ENCODE measurements at regions not wholly inside any gene's neighbourhood (a gene's known extent, or its start where the extent isn't known, plus 50 kb on each side); places are given as distances from the start of the nearest gene placed in this dataset.

DNA sequence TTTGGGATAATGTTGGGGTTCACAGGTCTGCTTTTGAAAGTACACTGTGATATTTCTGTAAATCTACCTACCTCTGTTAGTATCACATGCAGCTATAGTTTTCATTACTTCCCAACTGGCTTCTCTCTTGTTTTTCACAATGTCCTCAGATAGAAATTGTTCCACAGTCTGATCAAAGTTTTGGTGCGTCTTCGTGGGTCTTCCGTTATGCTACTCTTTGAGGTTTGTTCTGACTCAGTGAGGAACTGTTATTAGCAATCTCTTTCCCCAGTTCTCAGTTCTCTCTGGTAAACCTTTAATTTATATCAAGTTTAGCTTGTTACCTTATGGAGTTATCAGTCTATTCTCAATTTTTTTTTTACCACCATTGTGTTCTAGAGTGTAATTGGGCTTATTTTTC lies 2061.2 kb upstream of the CDH9 start:
- no peaks in the 10 kb centered on the region for H3K4me1 Mint-ChIP-seq (ENCODE audit: low read depth)
- ATAC-seq (ENCODE audit: poor library complexity) = no peak
- no peaks in the 10 kb centered on the region for H3K36me3 Mint-ChIP-seq (ENCODE audit: low read depth)
- no peak overlapping the region for H3K27ac Mint-ChIP-seq
- Histone ChIP-seq H3K36me3 (ENCODE audit: insufficient read depth, low read length) (no peaks in the 10 kb centered on the region), H3K4me1 (ENCODE audit: insufficient read depth, low read length) (no peaks in the 10 kb centered on the region), H3K27me3 (ENCODE audit: control insufficient read depth in 1 of 2, insufficient read depth in 2 of 2, low read length in 2 of 2) (no peaks in the 10 kb centered on the region), H3K9me3 (ENCODE audit: control insufficient read depth in 1 of 2, insufficient read depth in 1 of 2, low read length in 2 of 2) (no peaks in the 10 kb centered on the region), H3K4me3 (ENCODE audit: low read length) (no peak overlapping the region), H3K27ac (ENCODE audit: low read depth in 1 of 2, low read length in 2 of 2) (no peak overlapping the region)
- H3K4me3 Mint-ChIP-seq = no peak overlapping the region
- ChIA-PET CTCF (no interaction called here), POLR2A (interaction anchor here (0.7 kb wide), 1 partner anchor 671 kb away, joined by 3 read pairs; no protein-coding TSS in a partner anchor)
- no peak for DNase-seq
- peaks cover 16% of the 10 kb centered on the region for H3K9me3 Mint-ChIP-seq
- TF ChIP-seq, protein P1, sequence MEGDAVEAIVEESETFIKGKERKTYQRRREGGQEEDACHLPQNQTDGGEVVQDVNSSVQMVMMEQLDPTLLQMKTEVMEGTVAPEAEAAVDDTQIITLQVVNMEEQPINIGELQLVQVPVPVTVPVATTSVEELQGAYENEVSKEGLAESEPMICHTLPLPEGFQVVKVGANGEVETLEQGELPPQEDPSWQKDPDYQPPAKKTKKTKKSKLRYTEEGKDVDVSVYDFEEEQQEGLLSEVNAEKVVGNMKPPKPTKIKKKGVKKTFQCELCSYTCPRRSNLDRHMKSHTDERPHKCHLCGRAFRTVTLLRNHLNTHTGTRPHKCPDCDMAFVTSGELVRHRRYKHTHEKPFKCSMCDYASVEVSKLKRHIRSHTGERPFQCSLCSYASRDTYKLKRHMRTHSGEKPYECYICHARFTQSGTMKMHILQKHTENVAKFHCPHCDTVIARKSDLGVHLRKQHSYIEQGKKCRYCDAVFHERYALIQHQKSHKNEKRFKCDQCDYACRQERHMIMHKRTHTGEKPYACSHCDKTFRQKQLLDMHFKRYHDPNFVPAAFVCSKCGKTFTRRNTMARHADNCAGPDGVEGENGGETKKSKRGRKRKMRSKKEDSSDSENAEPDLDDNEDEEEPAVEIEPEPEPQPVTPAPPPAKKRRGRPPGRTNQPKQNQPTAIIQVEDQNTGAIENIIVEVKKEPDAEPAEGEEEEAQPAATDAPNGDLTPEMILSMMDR (IDR thresholded peaks at IDR 0.05) = no peak
- no peaks in the 10 kb centered on the region for H3K27me3 Mint-ChIP-seq
- intact Hi-C loops (cut with DNase I, micrococcal nuclease) = no loop called here

DNA sequence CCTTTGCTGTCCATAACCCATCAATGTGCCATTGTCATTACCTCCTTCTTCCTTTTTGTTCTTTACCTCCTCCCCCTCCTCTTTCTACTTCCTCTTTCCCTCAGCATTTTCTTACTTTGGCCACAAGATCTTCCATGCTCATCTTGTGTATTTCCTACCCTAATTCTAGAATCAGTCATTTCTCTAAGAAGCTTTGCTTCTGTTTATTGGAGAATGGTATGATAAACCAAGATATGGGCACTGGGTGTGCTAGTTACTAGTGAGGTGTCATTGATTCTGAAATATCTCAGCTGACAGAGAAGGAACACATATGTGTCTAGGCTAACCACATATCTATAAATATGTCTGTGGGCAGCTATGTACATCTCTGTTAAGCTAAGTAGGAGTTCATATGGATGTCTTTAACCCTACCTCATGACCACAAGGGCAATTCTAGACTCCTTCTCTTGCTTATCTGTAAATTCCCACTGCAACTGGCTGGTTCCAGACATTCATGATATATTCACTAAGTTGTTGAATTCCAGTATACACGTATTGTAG lies 2051.3 kb upstream of the CDH9 start:
- H3K9me3 ChIP-seq (ENCODE audit: control insufficient read depth in 1 of 2, insufficient read depth in 1 of 2, low read length in 2 of 2) = peaks cover 6 to 8% of the 10 kb centered on the region in 2 experiments
- ChIA-PET POLR2A (no interaction called here), CTCF (no interaction called here)
- Mint-ChIP-seq H3K4me1 (ENCODE audit: low read depth) (no peaks in the 10 kb centered on the region), H3K27me3 (no peaks in the 10 kb centered on the region), H3K27ac (no peak overlapping the region), H3K36me3 (ENCODE audit: low read depth) (no peaks in the 10 kb centered on the region), H3K4me3 (no peak overlapping the region), H3K9me3 (peaks cover 17% of the 10 kb centered on the region)
- DNase-seq (no peak), ATAC-seq (ENCODE audit: poor library complexity) (no peak)
- TF ChIP-seq, protein P1 (IDR thresholded peaks at IDR 0.05) = no peak
- no peaks in the 10 kb centered on the region for H3K27me3 ChIP-seq (ENCODE audit: control insufficient read depth in 1 of 2, insufficient read depth in 2 of 2, low read length in 2 of 2)
- no peaks in the 10 kb centered on the region for H3K4me1 ChIP-seq (ENCODE audit: insufficient read depth, low read length)
- H3K4me3 ChIP-seq (ENCODE audit: low read length) = no peak overlapping the region
- intact Hi-C loops (cut with DNase I, micrococcal nuclease) = no loop called here
- H3K27ac ChIP-seq (ENCODE audit: low read depth in 1 of 2, low read length in 2 of 2) = no peak overlapping the region
- H3K36me3 ChIP-seq (ENCODE audit: insufficient read depth, low read length) = no peaks in the 10 kb centered on the region

DNA sequence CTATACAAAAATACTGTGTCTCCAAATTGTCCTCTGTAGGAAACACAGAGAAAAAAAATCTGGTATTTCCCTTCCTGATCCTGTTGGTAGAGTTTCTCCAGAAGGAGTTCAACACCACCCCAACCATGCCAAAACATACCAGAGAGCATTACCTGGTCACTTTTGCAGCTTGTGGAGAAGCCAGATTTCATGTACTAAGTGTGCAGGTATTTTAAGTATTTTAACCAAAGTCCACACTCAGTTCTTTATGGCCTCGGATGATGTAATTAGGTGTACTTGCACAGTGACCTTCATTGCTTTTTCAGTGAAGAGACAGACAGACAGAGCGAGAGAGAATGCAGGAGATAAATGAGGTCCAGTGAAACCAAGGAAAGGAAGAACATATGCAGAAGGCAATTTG lies 2046.8 kb upstream of the CDH9 start:
- Mint-ChIP-seq H3K36me3 (ENCODE audit: low read depth) (no peaks in the 10 kb centered on the region), H3K27ac (no peak overlapping the region), H3K4me3 (no peak overlapping the region), H3K27me3 (no peaks in the 10 kb centered on the region), H3K4me1 (ENCODE audit: low read depth) (no peaks in the 10 kb centered on the region), H3K9me3 (peaks cover 14% of the 10 kb centered on the region)
- H3K27me3 ChIP-seq (ENCODE audit: control insufficient read depth in 1 of 2, insufficient read depth in 2 of 2, low read length in 2 of 2) = no peaks in the 10 kb centered on the region
- ChIA-PET CTCF (no interaction called here), POLR2A (no interaction called here)
- no peak overlapping the region for H3K27ac ChIP-seq (ENCODE audit: low read depth in 1 of 2, low read length in 2 of 2)
- TF ChIP-seq, protein P1 (IDR thresholded peaks at IDR 0.05) = no peak
- ATAC-seq (ENCODE audit: poor library complexity) = no peak
- intact Hi-C loops (cut with DNase I, micrococcal nuclease) = no loop called here
- no peak overlapping the region for H3K4me3 ChIP-seq (ENCODE audit: low read length)
- DNase-seq = no peak
- no peaks in the 10 kb centered on the region for H3K36me3 ChIP-seq (ENCODE audit: insufficient read depth, low read length)
- peaks cover 6 to 8% of the 10 kb centered on the region in 2 experiments for H3K9me3 ChIP-seq (ENCODE audit: control insufficient read depth in 1 of 2, insufficient read depth in 1 of 2, low read length in 2 of 2)
- no peaks in the 10 kb centered on the region for H3K4me1 ChIP-seq (ENCODE audit: insufficient read depth, low read length)

All from CD4-positive, alpha-beta T cell (primary cell).